ENCODE measurements at regions not wholly inside any gene's neighbourhood (a gene's known extent, or its start where the extent isn't known, plus 50 kb on each side); places are given as distances from the start of the nearest gene placed in this dataset.

DNA sequence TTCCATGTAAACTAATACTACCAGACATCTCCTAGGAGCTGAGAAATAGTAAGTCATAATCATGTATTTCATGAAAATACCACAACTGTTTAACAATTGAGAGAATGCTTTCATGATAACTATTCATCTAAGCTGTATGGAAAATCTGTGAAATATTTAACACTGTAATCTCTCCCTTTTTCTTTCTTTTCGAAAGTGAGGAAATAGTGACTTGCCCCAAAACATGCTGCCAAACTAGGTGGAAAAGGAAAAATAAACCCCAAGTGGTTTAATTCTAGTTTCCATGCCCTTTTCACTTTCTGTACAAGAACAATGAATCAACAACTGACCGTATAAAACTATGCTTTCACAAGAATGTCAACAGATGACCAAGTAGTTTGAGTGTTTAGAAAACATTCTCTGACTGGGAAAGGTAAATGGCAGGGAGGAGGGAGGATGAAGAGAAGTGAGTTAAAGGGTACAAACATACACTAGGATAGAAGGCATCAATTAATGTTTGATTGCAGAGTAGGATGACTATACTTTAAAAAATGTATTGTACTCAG, 147.5 kb upstream of the AVPR1A start:
- no peak overlapping the region for H3K27ac Mint-ChIP-seq
- POLR2A ChIA-PET, result no interaction called here

DNA sequence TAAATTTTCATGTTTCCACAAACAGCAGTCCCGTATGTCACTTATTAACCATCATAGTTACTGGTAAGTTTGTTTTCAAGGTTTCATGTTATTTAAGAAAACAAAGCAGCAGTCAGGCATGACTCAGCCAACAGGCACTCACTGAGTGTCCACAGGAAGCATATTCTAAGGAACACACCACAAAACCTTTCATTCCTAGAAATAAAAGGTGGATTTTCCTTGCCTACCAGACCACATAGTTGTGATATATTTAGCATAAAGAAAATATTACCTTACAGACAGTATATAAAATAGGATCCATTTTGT, 143.3 kb upstream of the AVPR1A start:
- no peaks in the 10 kb centered on the region for H3K27me3 ChIP-seq (replicated peaks in 1 of 4; ENCODE audit: control extremely low read depth in 1 of 4, control insufficient read depth in 3 of 4, insufficient read depth in 4 of 4, low read length in 3 of 4)
- no peak overlapping the region for H3K4me3 Mint-ChIP-seq
- intact Hi-C loops (cut with micrococcal nuclease), result no loop called here
- no peak overlapping the region for H3K27ac Mint-ChIP-seq
- no peaks in the 10 kb centered on the region for H3K9me3 ChIP-seq (ENCODE audit: control extremely low read depth in 1 of 3, control insufficient read depth in 2 of 3, insufficient read depth in 1 of 3, low read length in 2 of 3)
- no peak overlapping the region for H3K4me3 ChIP-seq (ENCODE audit: control extremely low read depth in 1 of 5, extremely low read depth in 1 of 5, insufficient read depth in 1 of 5, low read depth in 2 of 5, low read length in 4 of 5)
- H3K79me2 ChIP-seq (ENCODE audit: control insufficient read depth, insufficient read depth, low read length), result no peaks in the 10 kb centered on the region
- H3K4me1 ChIP-seq (ENCODE audit: control insufficient read depth in 2 of 2, insufficient read depth in 2 of 2, low read length in 2 of 2), result no peaks in the 10 kb centered on the region
- WGBS (ENCODE audit: insufficient coverage), result no CpG with 5 or more reads among the region's 1 CpG
- H2AFZ ChIP-seq (ENCODE audit: insufficient read depth, low read depth, low read length, poor library complexity, severe bottlenecking), result no peak overlapping the region
- TF ChIP-seq, protein P1, sequence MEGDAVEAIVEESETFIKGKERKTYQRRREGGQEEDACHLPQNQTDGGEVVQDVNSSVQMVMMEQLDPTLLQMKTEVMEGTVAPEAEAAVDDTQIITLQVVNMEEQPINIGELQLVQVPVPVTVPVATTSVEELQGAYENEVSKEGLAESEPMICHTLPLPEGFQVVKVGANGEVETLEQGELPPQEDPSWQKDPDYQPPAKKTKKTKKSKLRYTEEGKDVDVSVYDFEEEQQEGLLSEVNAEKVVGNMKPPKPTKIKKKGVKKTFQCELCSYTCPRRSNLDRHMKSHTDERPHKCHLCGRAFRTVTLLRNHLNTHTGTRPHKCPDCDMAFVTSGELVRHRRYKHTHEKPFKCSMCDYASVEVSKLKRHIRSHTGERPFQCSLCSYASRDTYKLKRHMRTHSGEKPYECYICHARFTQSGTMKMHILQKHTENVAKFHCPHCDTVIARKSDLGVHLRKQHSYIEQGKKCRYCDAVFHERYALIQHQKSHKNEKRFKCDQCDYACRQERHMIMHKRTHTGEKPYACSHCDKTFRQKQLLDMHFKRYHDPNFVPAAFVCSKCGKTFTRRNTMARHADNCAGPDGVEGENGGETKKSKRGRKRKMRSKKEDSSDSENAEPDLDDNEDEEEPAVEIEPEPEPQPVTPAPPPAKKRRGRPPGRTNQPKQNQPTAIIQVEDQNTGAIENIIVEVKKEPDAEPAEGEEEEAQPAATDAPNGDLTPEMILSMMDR (IDR thresholded peaks at IDR 0.05), result no peak
- TF ChIP-seq EZH2 (IDR thresholded peaks at IDR 0.05; ENCODE audit: borderline replicate concordance, insufficient read depth, low read depth, low read length, poor library complexity, severe bottlenecking), result no peak
- no peaks in the 10 kb centered on the region for H3K36me3 ChIP-seq (replicated peaks in 1 of 2; ENCODE audit: control extremely low read depth in 1 of 2, control insufficient read depth in 1 of 2, extremely low read depth in 1 of 2, insufficient read depth in 2 of 2, low read length in 1 of 2)
- ChIA-PET CTCF (no interaction called here), POLR2A (no interaction called here)
- H3K9ac ChIP-seq (ENCODE audit: low read length), result no peak overlapping the region
- no peak for DNase-seq
- no peak overlapping the region for H3K27ac ChIP-seq (ENCODE audit: low read length in 2 of 2)
- H3K27me3 Mint-ChIP-seq, result no peaks in the 10 kb centered on the region
- H3K4me2 ChIP-seq (replicated peaks; ENCODE audit: low read depth, low read length, poor library complexity, severe bottlenecking), result no peak overlapping the region
- no peak for ATAC-seq (ENCODE audit: low read depth)
- no peaks in the 10 kb centered on the region for H3K9me3 Mint-ChIP-seq (ENCODE audit: insufficient read depth)
- no peaks in the 10 kb centered on the region for H3K4me1 Mint-ChIP-seq
- no peaks in the 10 kb centered on the region for H4K20me1 ChIP-seq (ENCODE audit: control insufficient read depth, insufficient read depth, low read length, poor library complexity, severe bottlenecking)

More for the DNA sequence above, 147.5 kb upstream of the AVPR1A start:
- no peaks in the 10 kb centered on the region for H3K4me1 Mint-ChIP-seq
- H3K9me3 Mint-ChIP-seq (ENCODE audit: insufficient read depth), result no peaks in the 10 kb centered on the region
- H3K4me3 Mint-ChIP-seq, result no peak overlapping the region
- Histone ChIP-seq H3K4me3 (ENCODE audit: control extremely low read depth in 1 of 5, extremely low read depth in 1 of 5, insufficient read depth in 1 of 5, low read depth in 2 of 5, low read length in 4 of 5) (no peak overlapping the region), H3K36me3 (replicated peaks in 1 of 2; ENCODE audit: control extremely low read depth in 1 of 2, control insufficient read depth in 1 of 2, extremely low read depth in 1 of 2, insufficient read depth in 2 of 2, low read length in 1 of 2) (no peaks in the 10 kb centered on the region), H2AFZ (ENCODE audit: insufficient read depth, low read depth, low read length, poor library complexity, severe bottlenecking) (no peak overlapping the region), H3K9me3 (ENCODE audit: control extremely low read depth in 1 of 3, control insufficient read depth in 2 of 3, insufficient read depth in 1 of 3, low read length in 2 of 3) (no peaks in the 10 kb centered on the region), H3K27me3 (replicated peaks in 1 of 4; ENCODE audit: control extremely low read depth in 1 of 4, control insufficient read depth in 3 of 4, insufficient read depth in 4 of 4, low read length in 3 of 4) (no peaks in the 10 kb centered on the region), H3K4me1 (ENCODE audit: control insufficient read depth in 2 of 2, insufficient read depth in 2 of 2, low read length in 2 of 2) (no peaks in the 10 kb centered on the region), H3K79me2 (ENCODE audit: control insufficient read depth, insufficient read depth, low read length) (no peaks in the 10 kb centered on the region), H3K4me2 (replicated peaks; ENCODE audit: low read depth, low read length, poor library complexity, severe bottlenecking) (no peak overlapping the region), H4K20me1 (ENCODE audit: control insufficient read depth, insufficient read depth, low read length, poor library complexity, severe bottlenecking) (no peaks in the 10 kb centered on the region), H3K27ac (ENCODE audit: low read length in 2 of 2) (no peak overlapping the region), H3K9ac (ENCODE audit: low read length) (no peak overlapping the region)
- TF ChIP-seq, protein P1 (IDR thresholded peaks at IDR 0.05), result no peak
- TF ChIP-seq EZH2 (IDR thresholded peaks at IDR 0.05; ENCODE audit: borderline replicate concordance, insufficient read depth, low read depth, low read length, poor library complexity, severe bottlenecking), result no peak
- CTCF ChIA-PET, result no interaction called here
- DNase-seq (no peak), ATAC-seq (ENCODE audit: low read depth) (no peak)
- WGBS (ENCODE audit: insufficient coverage), result no CpG with 5 or more reads among the region's 2 CpGs
- no peaks in the 10 kb centered on the region for H3K27me3 Mint-ChIP-seq
- intact Hi-C loops (cut with micrococcal nuclease), result no loop called here

Measured in B cell (primary cell).